ENCODE measurements at regions not wholly inside any gene's neighbourhood (a gene's known extent, or its start where the extent isn't known, plus 50 kb on each side); places are given as distances from the start of the nearest gene placed in this dataset.

- H3K27ac ChIP-seq (ENCODE audit: low read depth) = no peak overlapping the region
- H3K4me1 ChIP-seq (ENCODE audit: insufficient read depth) = peaks cover 6% of the 10 kb centered on the region
- H2AFZ ChIP-seq = no peak overlapping the region
- no peaks in the 10 kb centered on the region for H3K36me3 Mint-ChIP-seq (ENCODE audit: low read depth)
- no peak for ATAC-seq
- H3K9me2 ChIP-seq (ENCODE audit: insufficient read depth) = no peaks in the 10 kb centered on the region
- H3K79me2 ChIP-seq (replicated peaks; ENCODE audit: insufficient read depth) = no peaks in the 10 kb centered on the region
- H3K36me3 ChIP-seq (ENCODE audit: insufficient read depth) = no peaks in the 10 kb centered on the region
- peaks cover 11% of the 10 kb centered on the region for H3K4me1 Mint-ChIP-seq
- no peaks in the 10 kb centered on the region for H4K20me1 ChIP-seq (replicated peaks; ENCODE audit: insufficient read depth)
- peak overlapping the region; percentile 64; the same call in 1 of the 2 replicates for H3K4me2 ChIP-seq
- TF ChIP-seq ZNF331 (CRISPR knock-in tag; IDR thresholded peaks at IDR 0.05; ENCODE audit: low read depth) (no peak), JUNB (IDR thresholded peaks at IDR 0.05; ENCODE audit: unreplicated experiment) (no peak), EZH2phosphoT487 (IDR thresholded peaks at IDR 0.05; ENCODE audit: unreplicated experiment) (no peak), POLR2AphosphoS5 (IDR thresholded peaks at IDR 0.05; ENCODE audit: low read depth) (no peak), CREB1 (CRISPR knock-in tag; IDR thresholded peaks at IDR 0.05; ENCODE audit: low read depth) (no peak), ZNF462 (CRISPR knock-in tag; IDR thresholded peaks at IDR 0.05) (no peak), STAT1 (IDR thresholded peaks at IDR 0.05; ENCODE audit: unreplicated experiment) (no peak), ETS1 (IDR thresholded peaks at IDR 0.05) (no peak), CTCF (conservative IDR thresholded peaks at IDR 0.05; ENCODE audit: low read depth in 2 of 2) (no peak), ZNF114 (CRISPR knock-in tag; IDR thresholded peaks at IDR 0.05) (no peak), NANOG (IDR thresholded peaks at IDR 0.05; ENCODE audit: borderline replicate concordance) (no peak), EZH2 (IDR thresholded peaks at IDR 0.05; ENCODE audit: low read depth, unreplicated experiment) (no peak), REST (IDR thresholded peaks at IDR 0.05; ENCODE audit: unreplicated experiment) (no peak)
- H3K4me3 ChIP-seq = no peak overlapping the region
- H3K4me3 Mint-ChIP-seq = no peak overlapping the region
- H3K27me3 Mint-ChIP-seq (ENCODE audit: insufficient read depth, low read depth, poor library complexity) = peaks cover 8% of the 10 kb centered on the region
- no peak for DNase-seq (ENCODE audit: low spot score)
- H3K27ac Mint-ChIP-seq = no peak overlapping the region
- H3K9me3 Mint-ChIP-seq = no peaks in the 10 kb centered on the region
- H3F3A ChIP-seq (replicated peaks; ENCODE audit: low read depth) = no peaks in the 10 kb centered on the region
- no peaks in the 10 kb centered on the region for H3K27me3 ChIP-seq (ENCODE audit: insufficient read depth)
Observed at GRCh38 chr9:38134611-38135237, 65.7 kb upstream of the SHB start.

Measured in GM23338 (cell line).